H9 (cell line): ENCODE measurements at regions not wholly inside any gene's neighbourhood (a gene's known extent, or its start where the extent isn't known, plus 50 kb on each side); places are given as distances from the start of the nearest gene placed in this dataset.

ENCODE experiments used
- DNase-seq: peaks from one replicate; pipeline ENCODE4 v3.0.0-alpha.2; 2017
- H2AFZ ChIP-seq: one replicate; pipeline ENCODE4 v1.6.1; 2013; ENCODE audit warnings: mild to moderate bottlenecking, low read length, control low read depth, moderate library complexity
- H2AK5ac ChIP-seq: 2 replicates; pipeline ENCODE4 v1.6.1; 2013; ENCODE audit warnings: low read length, control low read depth, mixed read lengths; ENCODE audit not compliant: insufficient read length
- H2BK120ac ChIP-seq: one replicate; pipeline ENCODE4 v1.6.1; 2013; ENCODE audit warnings: low read depth, mild to moderate bottlenecking, low read length, control low read depth, inconsistent platforms; ENCODE audit not compliant: poor library complexity, severe bottlenecking
- H2BK12ac ChIP-seq: 2 replicates; pipeline ENCODE4 v1.6.1; 2013; ENCODE audit warnings: low read length, control low read depth, mixed read lengths, low read depth; ENCODE audit not compliant: insufficient read length
- H2BK15ac ChIP-seq: 2 replicates; pipeline ENCODE4 v1.6.1; 2013; ENCODE audit warnings: low read depth, low read length, control low read depth
- H2BK20ac ChIP-seq: one replicate; pipeline ENCODE4 v1.6.1; 2013; ENCODE audit warnings: low read depth, mild to moderate bottlenecking, low read length, control low read depth, inconsistent platforms; ENCODE audit not compliant: poor library complexity, severe bottlenecking
- H2BK5ac ChIP-seq: 2 replicates; pipeline ENCODE4 v1.6.1; 2013; ENCODE audit warnings: low read length, control low read depth, mixed read lengths; ENCODE audit not compliant: insufficient read length
- H3K14ac ChIP-seq: 2 replicates; pipeline ENCODE4 v1.6.1; 2013; ENCODE audit warnings: low read length, control low read depth; ENCODE audit not compliant: insufficient read depth
- H3K18ac ChIP-seq: 2 replicates; pipeline ENCODE4 v1.6.1; 2013; ENCODE audit warnings: low read depth, mild to moderate bottlenecking, mixed read lengths, low read length, control low read depth; ENCODE audit not compliant: insufficient read length
- H3K23ac ChIP-seq: 2 replicates; pipeline ENCODE4 v1.6.1; 2013; ENCODE audit warnings: low read length, control low read depth, mixed read lengths, low read depth; ENCODE audit not compliant: insufficient read length
- H3K23me2 ChIP-seq: 2 replicates; pipeline ENCODE4 v1.6.1; 2013; ENCODE audit warnings: low read depth, mild to moderate bottlenecking, mixed read lengths, low read length, control low read depth; ENCODE audit not compliant: insufficient read length, poor library complexity, severe bottlenecking
- H3K27ac ChIP-seq: 2 replicates; pipeline ENCODE4 v1.5.1; 2013; ENCODE audit warnings: low read length, control low read depth, mixed read lengths, low read depth; ENCODE audit not compliant: insufficient read length
- H3K27me3 ChIP-seq: 2 replicates; pipeline ENCODE4 v1.6.1; 2013; ENCODE audit warnings: low read length, control low read depth, inconsistent platforms; ENCODE audit not compliant: insufficient read depth
- H3K4ac ChIP-seq: 2 replicates; pipeline ENCODE4 v1.6.1; 2013; ENCODE audit warnings: low read depth, mild to moderate bottlenecking, control low read depth, inconsistent platforms, low read length, moderate library complexity
- H3K4me1 ChIP-seq: 2 replicates; pipeline ENCODE4 v1.6.1; 2013; ENCODE audit warnings: low read length, control low read depth, inconsistent platforms; ENCODE audit not compliant: insufficient read depth
- H3K4me2 ChIP-seq: 2 replicates; pipeline ENCODE4 v1.6.1; 2013; ENCODE audit warnings: low read length, control low read depth, mixed read lengths; ENCODE audit not compliant: insufficient read length, insufficient read depth
- H3K56ac ChIP-seq: 2 replicates; pipeline ENCODE4 v1.6.1; 2013; ENCODE audit warnings: low read depth, mild to moderate bottlenecking, mixed read lengths, low read length, control low read depth; ENCODE audit not compliant: insufficient read length
- H3K79me1 ChIP-seq: 2 replicates; pipeline ENCODE4 v1.6.1; 2013; ENCODE audit warnings: low read depth, mild to moderate bottlenecking, moderate library complexity, low read length, control low read depth, inconsistent platforms; ENCODE audit not compliant: insufficient read depth, poor library complexity, severe bottlenecking
- H3K79me2 ChIP-seq: 2 replicates; pipeline ENCODE4 v1.6.1; 2013; ENCODE audit warnings: low read length, control low read depth, inconsistent platforms; ENCODE audit not compliant: insufficient read depth
- H3K9ac ChIP-seq: 2 replicates; pipeline ENCODE4 v1.6.1; 2013; ENCODE audit warnings: low read length, control low read depth, mixed read lengths; ENCODE audit not compliant: insufficient read length; ENCODE audit errors: extremely low read depth
- H3K9me3 ChIP-seq: one replicate; pipeline ENCODE4 v1.6.1; 2013; ENCODE audit warnings: low read depth, low read length, inconsistent platforms; ENCODE audit not compliant: control insufficient read depth
- H3T11ph ChIP-seq: one replicate; pipeline ENCODE4 v1.6.1; 2013; ENCODE audit warnings: mild to moderate bottlenecking, low read length, control low read depth, inconsistent platforms
- H4K20me1 ChIP-seq: one replicate; pipeline ENCODE4 v1.6.1; 2013; ENCODE audit not compliant: control insufficient read depth, insufficient read length, insufficient read depth
- H4K5ac ChIP-seq: 2 replicates; pipeline ENCODE4 v1.6.1; 2013; ENCODE audit warnings: low read depth, mild to moderate bottlenecking, mixed read lengths, low read length, control low read depth; ENCODE audit not compliant: insufficient read length
- H4K8ac ChIP-seq: replicated peaks from 2 replicates; pipeline ENCODE4 v1.6.1; 2013; ENCODE audit warnings: low read length, control low read depth, mixed read lengths, low read depth; ENCODE audit not compliant: insufficient read length
- H4K91ac ChIP-seq: 2 replicates; pipeline ENCODE4 v1.6.1; 2013; ENCODE audit warnings: low read depth, mild to moderate bottlenecking, moderate library complexity, mixed read lengths, low read length, control low read depth; ENCODE audit not compliant: insufficient read length
- H3K27ac Mint-ChIP-seq, 3 experiments: 2 replicates in 2 of 3; 3 replicates in 1 of 3; pipeline ENCODE4 v1.8.0; 2020 to 2021; ENCODE audit warnings: mixed read lengths in 3 of 3, mild to moderate bottlenecking in 1 of 3, moderate library complexity in 1 of 3
- H3K27me3 Mint-ChIP-seq: 2 replicates; pipeline ENCODE4 v1.8.0; 2021; ENCODE audit warnings: low read depth, mild to moderate bottlenecking, moderate library complexity, mixed read lengths
- H3K36me3 Mint-ChIP-seq, 3 experiments: 2 replicates in 2 of 3; 3 replicates in 1 of 3; pipeline ENCODE4 v1.8.0; 2020 to 2021; ENCODE audit warnings: low read depth in 3 of 3, mixed read lengths in 3 of 3; ENCODE audit not compliant: insufficient read depth in 1 of 3
- H3K4me1 Mint-ChIP-seq, 2 experiments: 2 replicates each; pipeline ENCODE4 v1.8.0; 2020; ENCODE audit warnings: mixed read lengths in 2 of 2
- H3K4me3 Mint-ChIP-seq, 2 experiments: 2 replicates in 1 of 2; 3 replicates in 1 of 2; pipeline ENCODE4 v1.8.0; 2020 to 2021; ENCODE audit warnings: mild to moderate bottlenecking in 2 of 2, mixed read lengths in 2 of 2, moderate library complexity in 1 of 2
- H3K9me3 Mint-ChIP-seq, 2 experiments: 2 replicates in 1 of 2; 3 replicates in 1 of 2; pipeline ENCODE4 v1.8.0; 2020; ENCODE audit warnings: mild to moderate bottlenecking in 2 of 2, mixed read lengths in 2 of 2, moderate library complexity in 1 of 2
- WGBS: extraction: QIAGEN DNeasy Blood & Tissue Kit; methylation state at CpG from one replicate; pipeline ENCODE4 v1.1.7; 2013; ENCODE audit warnings: missing lambda C conversion rate, low lambda C conversion rate, mixed read lengths; ENCODE audit not compliant: insufficient read length; ENCODE audit errors: extremely low coverage; 5-methylcytosine and 5-hydroxymethylcytosine counted together
- TF ChIP-seq, protein P1 (sequence below): fragments of 200-600 bp; sonication (generic); conservative IDR thresholded peaks from 3 replicates; pipeline ENCODE4 v1.8.0; 2021; ENCODE audit warnings: antibody characterized with exemption, mild to moderate bottlenecking

GRCh38 chr3:66863205-66864111, 134.6 kb upstream of the KBTBD8 start:
- no peaks in the 10 kb centered on the region; a peak in 1 of 7 replicates for H3K36me3 Mint-ChIP-seq
- Histone ChIP-seq H3K27ac (no peak overlapping the region), H3K23ac (no peak overlapping the region), H2BK20ac (no peak overlapping the region), H4K8ac (no peak overlapping the region), H3T11ph (no peak overlapping the region), H3K14ac (no peak overlapping the region), H2BK120ac (no peak overlapping the region), H3K18ac (no peak overlapping the region), H2AK5ac (no peak overlapping the region), H3K9me3 (no peaks in the 10 kb centered on the region), H3K79me2 (no peaks in the 10 kb centered on the region), H4K5ac (no peak overlapping the region), H3K4me2 (no peak overlapping the region), H2BK5ac (no peak overlapping the region), H3K27me3 (no peaks in the 10 kb centered on the region), H2AFZ (no peak overlapping the region), H3K4me1 (no peaks in the 10 kb centered on the region), H3K4ac (no peak overlapping the region), H3K23me2 (no peaks in the 10 kb centered on the region), H4K91ac (no peak overlapping the region), H3K9ac (no peak overlapping the region), H3K79me1 (no peaks in the 10 kb centered on the region), H4K20me1 (no peaks in the 10 kb centered on the region), H3K56ac (no peak overlapping the region), H2BK15ac (no peak overlapping the region), H2BK12ac (no peak overlapping the region)
- no CpG with 5 or more reads among the region's 10 CpGs for WGBS
- TF ChIP-seq, protein P1, sequence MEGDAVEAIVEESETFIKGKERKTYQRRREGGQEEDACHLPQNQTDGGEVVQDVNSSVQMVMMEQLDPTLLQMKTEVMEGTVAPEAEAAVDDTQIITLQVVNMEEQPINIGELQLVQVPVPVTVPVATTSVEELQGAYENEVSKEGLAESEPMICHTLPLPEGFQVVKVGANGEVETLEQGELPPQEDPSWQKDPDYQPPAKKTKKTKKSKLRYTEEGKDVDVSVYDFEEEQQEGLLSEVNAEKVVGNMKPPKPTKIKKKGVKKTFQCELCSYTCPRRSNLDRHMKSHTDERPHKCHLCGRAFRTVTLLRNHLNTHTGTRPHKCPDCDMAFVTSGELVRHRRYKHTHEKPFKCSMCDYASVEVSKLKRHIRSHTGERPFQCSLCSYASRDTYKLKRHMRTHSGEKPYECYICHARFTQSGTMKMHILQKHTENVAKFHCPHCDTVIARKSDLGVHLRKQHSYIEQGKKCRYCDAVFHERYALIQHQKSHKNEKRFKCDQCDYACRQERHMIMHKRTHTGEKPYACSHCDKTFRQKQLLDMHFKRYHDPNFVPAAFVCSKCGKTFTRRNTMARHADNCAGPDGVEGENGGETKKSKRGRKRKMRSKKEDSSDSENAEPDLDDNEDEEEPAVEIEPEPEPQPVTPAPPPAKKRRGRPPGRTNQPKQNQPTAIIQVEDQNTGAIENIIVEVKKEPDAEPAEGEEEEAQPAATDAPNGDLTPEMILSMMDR, result no peak
- no peak overlapping the region for H3K27ac Mint-ChIP-seq
- H3K9me3 Mint-ChIP-seq, result no peaks in the 10 kb centered on the region
- H3K27me3 Mint-ChIP-seq, result peaks cover 1% of the 10 kb centered on the region; the same call in 1 of the 2 replicates
- H3K4me3 Mint-ChIP-seq, result no peak overlapping the region
- peaks cover 7 to 8% of the 10 kb centered on the region in 2 experiments for H3K4me1 Mint-ChIP-seq
- DNase-seq, result no peak
